H9 (cell line): ENCODE measurements at regions not wholly inside any gene's neighbourhood (a gene's known extent, or its start where the extent isn't known, plus 50 kb on each side); places are given as distances from the start of the nearest gene placed in this dataset.

ENCODE experiments used
- DNase-seq: peaks from one replicate; pipeline ENCODE4 v3.0.0-alpha.2; 2017
- H2AFZ ChIP-seq: one replicate; pipeline ENCODE4 v1.6.1; 2013; ENCODE audit warnings: mild to moderate bottlenecking, low read length, control low read depth, moderate library complexity
- H2AK5ac ChIP-seq: 2 replicates; pipeline ENCODE4 v1.6.1; 2013; ENCODE audit warnings: low read length, control low read depth, mixed read lengths; ENCODE audit not compliant: insufficient read length
- H2BK120ac ChIP-seq: one replicate; pipeline ENCODE4 v1.6.1; 2013; ENCODE audit warnings: low read depth, mild to moderate bottlenecking, low read length, control low read depth, inconsistent platforms; ENCODE audit not compliant: poor library complexity, severe bottlenecking
- H2BK12ac ChIP-seq: 2 replicates; pipeline ENCODE4 v1.6.1; 2013; ENCODE audit warnings: low read length, control low read depth, mixed read lengths, low read depth; ENCODE audit not compliant: insufficient read length
- H2BK15ac ChIP-seq: 2 replicates; pipeline ENCODE4 v1.6.1; 2013; ENCODE audit warnings: low read depth, low read length, control low read depth
- H2BK20ac ChIP-seq: one replicate; pipeline ENCODE4 v1.6.1; 2013; ENCODE audit warnings: low read depth, mild to moderate bottlenecking, low read length, control low read depth, inconsistent platforms; ENCODE audit not compliant: poor library complexity, severe bottlenecking
- H2BK5ac ChIP-seq: 2 replicates; pipeline ENCODE4 v1.6.1; 2013; ENCODE audit warnings: low read length, control low read depth, mixed read lengths; ENCODE audit not compliant: insufficient read length
- H3K14ac ChIP-seq: 2 replicates; pipeline ENCODE4 v1.6.1; 2013; ENCODE audit warnings: low read length, control low read depth; ENCODE audit not compliant: insufficient read depth
- H3K18ac ChIP-seq: 2 replicates; pipeline ENCODE4 v1.6.1; 2013; ENCODE audit warnings: low read depth, mild to moderate bottlenecking, mixed read lengths, low read length, control low read depth; ENCODE audit not compliant: insufficient read length
- H3K23ac ChIP-seq: 2 replicates; pipeline ENCODE4 v1.6.1; 2013; ENCODE audit warnings: low read length, control low read depth, mixed read lengths, low read depth; ENCODE audit not compliant: insufficient read length
- H3K23me2 ChIP-seq: 2 replicates; pipeline ENCODE4 v1.6.1; 2013; ENCODE audit warnings: low read depth, mild to moderate bottlenecking, mixed read lengths, low read length, control low read depth; ENCODE audit not compliant: insufficient read length, poor library complexity, severe bottlenecking
- H3K27ac ChIP-seq: 2 replicates; pipeline ENCODE4 v1.5.1; 2013; ENCODE audit warnings: low read length, control low read depth, mixed read lengths, low read depth; ENCODE audit not compliant: insufficient read length
- H3K27me3 ChIP-seq: 2 replicates; pipeline ENCODE4 v1.6.1; 2013; ENCODE audit warnings: low read length, control low read depth, inconsistent platforms; ENCODE audit not compliant: insufficient read depth
- H3K4ac ChIP-seq: 2 replicates; pipeline ENCODE4 v1.6.1; 2013; ENCODE audit warnings: low read depth, mild to moderate bottlenecking, control low read depth, inconsistent platforms, low read length, moderate library complexity
- H3K4me1 ChIP-seq: 2 replicates; pipeline ENCODE4 v1.6.1; 2013; ENCODE audit warnings: low read length, control low read depth, inconsistent platforms; ENCODE audit not compliant: insufficient read depth
- H3K4me2 ChIP-seq: 2 replicates; pipeline ENCODE4 v1.6.1; 2013; ENCODE audit warnings: low read length, control low read depth, mixed read lengths; ENCODE audit not compliant: insufficient read length, insufficient read depth
- H3K56ac ChIP-seq: 2 replicates; pipeline ENCODE4 v1.6.1; 2013; ENCODE audit warnings: low read depth, mild to moderate bottlenecking, mixed read lengths, low read length, control low read depth; ENCODE audit not compliant: insufficient read length
- H3K79me1 ChIP-seq: 2 replicates; pipeline ENCODE4 v1.6.1; 2013; ENCODE audit warnings: low read depth, mild to moderate bottlenecking, moderate library complexity, low read length, control low read depth, inconsistent platforms; ENCODE audit not compliant: insufficient read depth, poor library complexity, severe bottlenecking
- H3K79me2 ChIP-seq: 2 replicates; pipeline ENCODE4 v1.6.1; 2013; ENCODE audit warnings: low read length, control low read depth, inconsistent platforms; ENCODE audit not compliant: insufficient read depth
- H3K9ac ChIP-seq: 2 replicates; pipeline ENCODE4 v1.6.1; 2013; ENCODE audit warnings: low read length, control low read depth, mixed read lengths; ENCODE audit not compliant: insufficient read length; ENCODE audit errors: extremely low read depth
- H3K9me3 ChIP-seq: one replicate; pipeline ENCODE4 v1.6.1; 2013; ENCODE audit warnings: low read depth, low read length, inconsistent platforms; ENCODE audit not compliant: control insufficient read depth
- H3T11ph ChIP-seq: one replicate; pipeline ENCODE4 v1.6.1; 2013; ENCODE audit warnings: mild to moderate bottlenecking, low read length, control low read depth, inconsistent platforms
- H4K20me1 ChIP-seq: one replicate; pipeline ENCODE4 v1.6.1; 2013; ENCODE audit not compliant: control insufficient read depth, insufficient read length, insufficient read depth
- H4K5ac ChIP-seq: 2 replicates; pipeline ENCODE4 v1.6.1; 2013; ENCODE audit warnings: low read depth, mild to moderate bottlenecking, mixed read lengths, low read length, control low read depth; ENCODE audit not compliant: insufficient read length
- H4K8ac ChIP-seq: replicated peaks from 2 replicates; pipeline ENCODE4 v1.6.1; 2013; ENCODE audit warnings: low read length, control low read depth, mixed read lengths, low read depth; ENCODE audit not compliant: insufficient read length
- H4K91ac ChIP-seq: 2 replicates; pipeline ENCODE4 v1.6.1; 2013; ENCODE audit warnings: low read depth, mild to moderate bottlenecking, moderate library complexity, mixed read lengths, low read length, control low read depth; ENCODE audit not compliant: insufficient read length
- H3K27ac Mint-ChIP-seq, 3 experiments: 2 replicates in 2 of 3; 3 replicates in 1 of 3; pipeline ENCODE4 v1.8.0; 2020 to 2021; ENCODE audit warnings: mixed read lengths in 3 of 3, mild to moderate bottlenecking in 1 of 3, moderate library complexity in 1 of 3
- H3K27me3 Mint-ChIP-seq: 2 replicates; pipeline ENCODE4 v1.8.0; 2021; ENCODE audit warnings: low read depth, mild to moderate bottlenecking, moderate library complexity, mixed read lengths
- H3K36me3 Mint-ChIP-seq, 3 experiments: 2 replicates in 2 of 3; 3 replicates in 1 of 3; pipeline ENCODE4 v1.8.0; 2020 to 2021; ENCODE audit warnings: low read depth in 3 of 3, mixed read lengths in 3 of 3; ENCODE audit not compliant: insufficient read depth in 1 of 3
- H3K4me1 Mint-ChIP-seq, 2 experiments: 2 replicates each; pipeline ENCODE4 v1.8.0; 2020; ENCODE audit warnings: mixed read lengths in 2 of 2
- H3K4me3 Mint-ChIP-seq, 2 experiments: 2 replicates in 1 of 2; 3 replicates in 1 of 2; pipeline ENCODE4 v1.8.0; 2020 to 2021; ENCODE audit warnings: mild to moderate bottlenecking in 2 of 2, mixed read lengths in 2 of 2, moderate library complexity in 1 of 2
- H3K9me3 Mint-ChIP-seq, 2 experiments: 2 replicates in 1 of 2; 3 replicates in 1 of 2; pipeline ENCODE4 v1.8.0; 2020; ENCODE audit warnings: mild to moderate bottlenecking in 2 of 2, mixed read lengths in 2 of 2, moderate library complexity in 1 of 2
- WGBS: extraction: QIAGEN DNeasy Blood & Tissue Kit; methylation state at CpG from one replicate; pipeline ENCODE4 v1.1.7; 2013; ENCODE audit warnings: missing lambda C conversion rate, low lambda C conversion rate, mixed read lengths; ENCODE audit not compliant: insufficient read length; ENCODE audit errors: extremely low coverage; 5-methylcytosine and 5-hydroxymethylcytosine counted together
- TF ChIP-seq, protein P1 (sequence below): fragments of 200-600 bp; sonication (generic); conservative IDR thresholded peaks from 3 replicates; pipeline ENCODE4 v1.8.0; 2021; ENCODE audit warnings: antibody characterized with exemption, mild to moderate bottlenecking

DNA sequence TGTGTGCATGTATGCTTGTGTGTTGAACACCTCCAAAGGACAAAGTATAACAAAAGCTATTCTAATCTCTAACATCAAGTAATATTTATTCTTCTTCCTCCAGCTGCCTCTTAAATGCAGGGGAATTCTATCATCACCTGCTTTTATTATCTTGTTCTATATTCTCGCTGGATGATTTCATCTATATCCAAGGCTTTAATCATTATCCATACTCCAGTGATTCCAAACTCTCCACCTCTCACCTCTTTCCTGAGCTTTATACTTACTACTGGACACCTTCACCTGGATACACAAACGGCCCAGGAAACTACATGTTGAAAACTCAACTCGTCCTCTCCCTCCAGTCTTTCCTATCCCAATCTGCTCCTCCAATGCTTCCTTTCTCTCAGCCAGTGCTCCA, 418.6 kb downstream of the KLF5 start:
- H4K8ac ChIP-seq, result no peak overlapping the region
- no peaks in the 10 kb centered on the region for H3K9me3 ChIP-seq
- no peak overlapping the region for H3K56ac ChIP-seq
- no peak overlapping the region for H3T11ph ChIP-seq
- H3K79me2 ChIP-seq, result no peaks in the 10 kb centered on the region
- no peak overlapping the region for H2BK20ac ChIP-seq
- no peak overlapping the region for H2BK120ac ChIP-seq
- H2BK5ac ChIP-seq, result no peak overlapping the region
- H3K79me1 ChIP-seq, result no peaks in the 10 kb centered on the region
- H3K18ac ChIP-seq, result no peak overlapping the region
- H2AFZ ChIP-seq, result no peak overlapping the region
- Mint-ChIP-seq H3K4me1 (no peaks in the 10 kb centered on the region), H3K27ac (no peak overlapping the region), H3K9me3 (no peaks in the 10 kb centered on the region), H3K27me3 (no peaks in the 10 kb centered on the region), H3K4me3 (no peak overlapping the region), H3K36me3 (no peaks in the 10 kb centered on the region)
- H3K4ac ChIP-seq, result no peak overlapping the region
- no peak overlapping the region for H3K4me2 ChIP-seq
- no peak overlapping the region for H2BK15ac ChIP-seq
- H4K20me1 ChIP-seq, result no peaks in the 10 kb centered on the region
- no peak overlapping the region for H4K5ac ChIP-seq
- no peak for DNase-seq
- H3K14ac ChIP-seq, result no peak overlapping the region
- TF ChIP-seq, protein P1, sequence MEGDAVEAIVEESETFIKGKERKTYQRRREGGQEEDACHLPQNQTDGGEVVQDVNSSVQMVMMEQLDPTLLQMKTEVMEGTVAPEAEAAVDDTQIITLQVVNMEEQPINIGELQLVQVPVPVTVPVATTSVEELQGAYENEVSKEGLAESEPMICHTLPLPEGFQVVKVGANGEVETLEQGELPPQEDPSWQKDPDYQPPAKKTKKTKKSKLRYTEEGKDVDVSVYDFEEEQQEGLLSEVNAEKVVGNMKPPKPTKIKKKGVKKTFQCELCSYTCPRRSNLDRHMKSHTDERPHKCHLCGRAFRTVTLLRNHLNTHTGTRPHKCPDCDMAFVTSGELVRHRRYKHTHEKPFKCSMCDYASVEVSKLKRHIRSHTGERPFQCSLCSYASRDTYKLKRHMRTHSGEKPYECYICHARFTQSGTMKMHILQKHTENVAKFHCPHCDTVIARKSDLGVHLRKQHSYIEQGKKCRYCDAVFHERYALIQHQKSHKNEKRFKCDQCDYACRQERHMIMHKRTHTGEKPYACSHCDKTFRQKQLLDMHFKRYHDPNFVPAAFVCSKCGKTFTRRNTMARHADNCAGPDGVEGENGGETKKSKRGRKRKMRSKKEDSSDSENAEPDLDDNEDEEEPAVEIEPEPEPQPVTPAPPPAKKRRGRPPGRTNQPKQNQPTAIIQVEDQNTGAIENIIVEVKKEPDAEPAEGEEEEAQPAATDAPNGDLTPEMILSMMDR, result no peak
- H3K23me2 ChIP-seq, result no peaks in the 10 kb centered on the region
- no CpG with 5 or more reads among the region's 3 CpGs for WGBS
- H2BK12ac ChIP-seq, result no peak overlapping the region
- H3K9ac ChIP-seq, result no peak overlapping the region
- H3K23ac ChIP-seq, result no peak overlapping the region
- H4K91ac ChIP-seq, result no peak overlapping the region
- no peaks in the 10 kb centered on the region for H3K4me1 ChIP-seq
- no peak overlapping the region for H3K27ac ChIP-seq
- H2AK5ac ChIP-seq, result no peak overlapping the region
- no peaks in the 10 kb centered on the region for H3K27me3 ChIP-seq
